Fibroblast of skin of abdomen (primary cell): ENCODE measurements at regions not wholly inside any gene's neighbourhood (a gene's known extent, or its start where the extent isn't known, plus 50 kb on each side); places are given as distances from the start of the nearest gene placed in this dataset.
A peak's percentile ranks its signal among the peaks of the same experiment; 100 is the strongest.
"Not testable (repeated sequence)": the region's sequence is repeated elsewhere in the genome, so short reads cannot be mapped to it uniquely, and the experiment has no call there.

ENCODE experiments used
- DNase-seq: peaks from one replicate; pipeline ENCODE4 v3.0.0-alpha.2; 2013

- no peak for DNase-seq
Measured at GRCh38 chr5:179407191-179408175, 62.2 kb upstream of the ADAMTS2 start.

GRCh38 chr5:179406031-179406961 is 61.0 kb upstream of the ADAMTS2 start:
- peak; percentile 14 for DNase-seq

GRCh38 chr5:179405426-179406030 is 60.3 kb upstream of the ADAMTS2 start:
- DNase-seq = no peak

- no peak for DNase-seq
Measured at GRCh38 chr5:179405054-179405416, 59.8 kb upstream of the ADAMTS2 start.

- DNase-seq = peak; percentile 8
Measured at GRCh38 chr5:179404321-179405053, 59.2 kb upstream of the ADAMTS2 start.

GRCh38 chr5:179403426-179404147 is 58.3 kb upstream of the ADAMTS2 start:
- no peak for DNase-seq

GRCh38 chr5:179400435-179400834 is 55.2 kb upstream of the ADAMTS2 start:
- DNase-seq = not testable (repeated sequence)

- no peak for DNase-seq
Measured at GRCh38 chr5:179400020-179400419, 54.8 kb upstream of the ADAMTS2 start.

GRCh38 chr5:179399327-179399726 is 54.1 kb upstream of the ADAMTS2 start:
- DNase-seq = not testable (repeated sequence)

GRCh38 chr5:179397516-179397915 is 52.3 kb upstream of the ADAMTS2 start:
- no peak for DNase-seq
